ENCODE measurements at regions not wholly inside any gene's neighbourhood (a gene's known extent, or its start where the extent isn't known, plus 50 kb on each side); places are given as distances from the start of the nearest gene placed in this dataset.

- TF ChIP-seq CTCF (conservative IDR thresholded peaks at IDR 0.05 in 1 of 2, IDR thresholded peaks at IDR 0.05 in 1 of 2; ENCODE audit: low read depth in 1 of 2, low read length in 2 of 2): no peak
- TF ChIP-seq EZH2 (IDR thresholded peaks at IDR 0.05; ENCODE audit: low read length, missing control alignments): no peak
These were observed 74.6 kb upstream of the ARRDC3 start for GRCh38 chr5:91457681-91458058.

All from fibroblast of lung (primary cell).